ENCODE measurements at regions not wholly inside any gene's neighbourhood (a gene's known extent, or its start where the extent isn't known, plus 50 kb on each side); places are given as distances from the start of the nearest gene placed in this dataset.

- Histone ChIP-seq H3K9me3 (peaks cover 0 to 2% of the 10 kb centered on the region in 2 donors), H3K4me1 (no peaks in the 10 kb centered on the region), H3K27me3 (no peaks in the 10 kb centered on the region), H3K4me3 (no peak overlapping the region), H3K36me3 (no peaks in the 10 kb centered on the region), H3K27ac (no peak overlapping the region)
- TF ChIP-seq CTCF (IDR thresholded peaks at IDR 0.05) (no peak), POLR2A (IDR thresholded peaks at IDR 0.05) (no peak), POLR2AphosphoS5 (IDR thresholded peaks at IDR 0.05) (no peak), EP300 (IDR thresholded peaks at IDR 0.05; ENCODE audit: low read depth) (no peak)
- no peak for DNase-seq
- in situ Hi-C loops (cut with MboI; ENCODE audit: low pct_ligation_motif_present in 1 of 4, low pct_unique_long_range_greater_than_20kb in 1 of 4, low sequenced_read_pairs in 3 of 4) (no loop called here), intact Hi-C loops (cut with DNase I; ENCODE audit: low total_unique reads) (no loop called here)
Measured at GRCh38 chr1:222129041-222129440, 387.2 kb upstream of the DUSP10 start.

GRCh38 chr1:222127526-222128152 lies 385.8 kb upstream of the DUSP10 start:
- no peaks in the 10 kb centered on the region for H3K9me3 ChIP-seq
- in situ Hi-C loops (cut with MboI; ENCODE audit: low pct_ligation_motif_present in 1 of 4, low pct_unique_long_range_greater_than_20kb in 1 of 4, low sequenced_read_pairs in 3 of 4), result no loop called here
- no peaks in the 10 kb centered on the region for H3K4me1 ChIP-seq
- no peaks in the 10 kb centered on the region for H3K36me3 ChIP-seq
- no peak overlapping the region for H3K27ac ChIP-seq
- no peak overlapping the region for H3K4me3 ChIP-seq
- 92% methylated on average over 3 of the region's 3 CpGs; no CpG with 5 or more reads in 1 of the 2 donors for WGBS, 2 donors (ENCODE audit: low coverage in 1 of 2)
- TF ChIP-seq EP300 (IDR thresholded peaks at IDR 0.05; ENCODE audit: low read depth), result no peak
- TF ChIP-seq POLR2AphosphoS5 (IDR thresholded peaks at IDR 0.05), result no peak
- no peak for TF ChIP-seq CTCF (IDR thresholded peaks at IDR 0.05)
- no peak for TF ChIP-seq POLR2A (IDR thresholded peaks at IDR 0.05)
- no peaks in the 10 kb centered on the region for H3K27me3 ChIP-seq
- intact Hi-C loops (cut with DNase I; ENCODE audit: low total_unique reads), result no loop called here
- DNase-seq, result no peak

GRCh38 chr1:222127096-222127495 lies 385.2 kb upstream of the DUSP10 start:
- WGBS, 2 donors (ENCODE audit: low coverage in 1 of 2), result 72 to 79% methylated on average over 2 of the region's 2 CpGs
- in situ Hi-C loops (cut with MboI; ENCODE audit: low pct_ligation_motif_present in 1 of 4, low pct_unique_long_range_greater_than_20kb in 1 of 4, low sequenced_read_pairs in 3 of 4) (no loop called here), intact Hi-C loops (cut with DNase I; ENCODE audit: low total_unique reads) (no loop called here)

GRCh38 chr1:222126052-222126451 lies 384.2 kb upstream of the DUSP10 start:
- in situ Hi-C loops (cut with MboI; ENCODE audit: low pct_ligation_motif_present in 1 of 4, low pct_unique_long_range_greater_than_20kb in 1 of 4, low sequenced_read_pairs in 3 of 4) (no loop called here), intact Hi-C loops (cut with DNase I; ENCODE audit: low total_unique reads) (no loop called here)
- peak overlapping the region in 1 of 4 donors; percentile 3 for H3K27ac ChIP-seq
- no peak for DNase-seq
- no peaks in the 10 kb centered on the region for H3K9me3 ChIP-seq
- H3K27me3 ChIP-seq, result no peaks in the 10 kb centered on the region
- H3K4me3 ChIP-seq, result no peak overlapping the region
- WGBS, 2 donors (ENCODE audit: low coverage in 1 of 2), result 36 to 38% methylated on average over 4 of the region's 4 CpGs
- no peaks in the 10 kb centered on the region for H3K4me1 ChIP-seq
- TF ChIP-seq POLR2AphosphoS5 (IDR thresholded peaks at IDR 0.05) (no peak), EP300 (IDR thresholded peaks at IDR 0.05; ENCODE audit: low read depth) (no peak)
- no peaks in the 10 kb centered on the region for H3K36me3 ChIP-seq

More at GRCh38 chr1:222127096-222127495, 385.2 kb upstream of the DUSP10 start:
- H3K4me3 ChIP-seq, result no peak overlapping the region
- no peaks in the 10 kb centered on the region for H3K27me3 ChIP-seq
- no peaks in the 10 kb centered on the region for H3K36me3 ChIP-seq
- H3K9me3 ChIP-seq, result no peaks in the 10 kb centered on the region
- DNase-seq, result no peak
- TF ChIP-seq CTCF (IDR thresholded peaks at IDR 0.05) (no peak), EP300 (IDR thresholded peaks at IDR 0.05; ENCODE audit: low read depth) (no peak), POLR2AphosphoS5 (IDR thresholded peaks at IDR 0.05) (no peak), POLR2A (IDR thresholded peaks at IDR 0.05) (no peak)
- H3K4me1 ChIP-seq, result no peaks in the 10 kb centered on the region
- H3K27ac ChIP-seq, result no peak overlapping the region

- no peak for DNase-seq
- intact Hi-C loops (cut with DNase I; ENCODE audit: low total_unique reads), result no loop called here
- H3K27me3 ChIP-seq, result no peaks in the 10 kb centered on the region
- WGBS, 2 donors (ENCODE audit: low coverage in 1 of 2), result 38% methylated on average over 1 of the region's 1 CpG; no CpG with 5 or more reads in 1 of the 2 donors
- no peaks in the 10 kb centered on the region for H3K36me3 ChIP-seq
- H3K9me3 ChIP-seq, result no peaks in the 10 kb centered on the region
- H3K4me3 ChIP-seq, result no peak overlapping the region
- H3K27ac ChIP-seq, result no peak overlapping the region
- in situ Hi-C loops (cut with MboI; ENCODE audit: low pct_ligation_motif_present in 1 of 4, low pct_unique_long_range_greater_than_20kb in 1 of 4, low sequenced_read_pairs in 3 of 4), result loop anchor here in 1 of 4 donors (25.0 kb wide), 1 partner anchor 338 kb away; no protein-coding TSS in a partner anchor
- TF ChIP-seq POLR2A (IDR thresholded peaks at IDR 0.05) (no peak), EP300 (IDR thresholded peaks at IDR 0.05; ENCODE audit: low read depth) (no peak), POLR2AphosphoS5 (IDR thresholded peaks at IDR 0.05) (no peak), CTCF (IDR thresholded peaks at IDR 0.05) (peak in 3 of 5 experiments; percentile 12 to 15 (median 14))
- no peaks in the 10 kb centered on the region for H3K4me1 ChIP-seq
Measured at GRCh38 chr1:222124602-222125001, 382.7 kb upstream of the DUSP10 start.
